Muscle of leg (tissue), 3 donors: ENCODE measurements at regions not wholly inside any gene's neighbourhood (a gene's known extent, or its start where the extent isn't known, plus 50 kb on each side); places are given as distances from the start of the nearest gene placed in this dataset.
"Not testable (repeated sequence)": the region's sequence is repeated elsewhere in the genome, so short reads cannot be mapped to it uniquely, and the experiment has no call there.

Experiments
- DNase-seq: peaks from one replicate; pipeline ENCODE4 v3.0.0; 2013
- H3K27ac ChIP-seq: one replicate; pipeline ENCODE4 v1.5.1; 2013; ENCODE audit warnings: mild to moderate bottlenecking, low read length, control low read depth
- H3K27me3 ChIP-seq: one replicate; pipeline ENCODE4 v1.6.1; 2013; ENCODE audit warnings: low read length; ENCODE audit not compliant: control insufficient read depth, insufficient read depth
- H3K36me3 ChIP-seq: one replicate; pipeline ENCODE4 v1.6.1; 2013; ENCODE audit warnings: low read length; ENCODE audit not compliant: control insufficient read depth, insufficient read depth
- H3K4me1 ChIP-seq: one replicate; pipeline ENCODE4 v1.6.1; 2013; ENCODE audit warnings: low read length; ENCODE audit not compliant: control insufficient read depth, insufficient read depth
- H3K4me3 ChIP-seq: one replicate; pipeline ENCODE4 v1.5.1; 2013; ENCODE audit warnings: low read length, control low read depth
- H3K9me3 ChIP-seq: replicated peaks from 2 replicates; pipeline ENCODE4 v1.6.1; 2013; ENCODE audit warnings: low read depth, low read length; ENCODE audit not compliant: control insufficient read depth
- WGBS: methylation state at CpG from one replicate; pipeline ENCODE4 v1.1.5; 2013; ENCODE audit warnings: missing lambda C conversion rate; ENCODE audit not compliant: insufficient coverage; 5-methylcytosine and 5-hydroxymethylcytosine counted together

GRCh38 chr2:138236142-138236541 lies 265.4 kb upstream of the SPOPL start:
- H3K27me3 ChIP-seq: no peaks in the 10 kb centered on the region
- H3K4me1 ChIP-seq: peaks cover 6% of the 10 kb centered on the region
- H3K36me3 ChIP-seq: no peaks in the 10 kb centered on the region
- no peaks in the 10 kb centered on the region for H3K9me3 ChIP-seq
- no peak for DNase-seq
- H3K4me3 ChIP-seq: no peak overlapping the region
- 93% methylated on average over 4 of the region's 6 CpGs for WGBS
- no peak overlapping the region for H3K27ac ChIP-seq

GRCh38 chr2:138237667-138238384 lies 263.7 kb upstream of the SPOPL start:
- no peaks in the 10 kb centered on the region for H3K9me3 ChIP-seq
- H3K4me1 ChIP-seq: peaks cover 6% of the 10 kb centered on the region
- H3K4me3 ChIP-seq: no peak overlapping the region
- no peak overlapping the region for H3K27ac ChIP-seq
- peak; percentile 43 for DNase-seq
- WGBS: 34% methylated on average over 3 of the region's 5 CpGs
- no peaks in the 10 kb centered on the region for H3K27me3 ChIP-seq
- no peaks in the 10 kb centered on the region for H3K36me3 ChIP-seq

- no peak for DNase-seq
- H3K36me3 ChIP-seq: no peaks in the 10 kb centered on the region
- H3K4me1 ChIP-seq: peaks cover 6% of the 10 kb centered on the region
- no peaks in the 10 kb centered on the region for H3K9me3 ChIP-seq
- H3K27me3 ChIP-seq: no peaks in the 10 kb centered on the region
- no peak overlapping the region for H3K27ac ChIP-seq
- no peak overlapping the region for H3K4me3 ChIP-seq
These were observed 262.7 kb upstream of the SPOPL start for GRCh38 chr2:138238908-138239307.

GRCh38 chr2:138239902-138240491 lies 261.6 kb upstream of the SPOPL start:
- WGBS: no CpG with 5 or more reads among the region's 2 CpGs
- Histone ChIP-seq H3K27ac (no peak overlapping the region), H3K36me3 (no peaks in the 10 kb centered on the region), H3K4me3 (no peak overlapping the region), H3K27me3 (no peaks in the 10 kb centered on the region), H3K4me1 (peaks cover 6% of the 10 kb centered on the region), H3K9me3 (no peaks in the 10 kb centered on the region)
- DNase-seq: peak; percentile 89

- Histone ChIP-seq H3K27me3 (no peaks in the 10 kb centered on the region), H3K36me3 (no peaks in the 10 kb centered on the region), H3K4me3 (no peak overlapping the region), H3K9me3 (no peaks in the 10 kb centered on the region), H3K27ac (no peak overlapping the region), H3K4me1 (no peaks in the 10 kb centered on the region)
- no peak for DNase-seq
These were observed 258.2 kb upstream of the SPOPL start for GRCh38 chr2:138243372-138243771.

GRCh38 chr2:138244501-138244925 lies 257.1 kb upstream of the SPOPL start:
- Histone ChIP-seq H3K4me3 (no peak overlapping the region), H3K27ac (no peak overlapping the region), H3K9me3 (no peaks in the 10 kb centered on the region), H3K36me3 (no peaks in the 10 kb centered on the region), H3K27me3 (no peaks in the 10 kb centered on the region), H3K4me1 (no peaks in the 10 kb centered on the region)
- DNase-seq: no peak

- Histone ChIP-seq H3K27ac (no peak overlapping the region), H3K4me3 (no peak overlapping the region), H3K9me3 (no peaks in the 10 kb centered on the region), H3K36me3 (no peaks in the 10 kb centered on the region), H3K27me3 (no peaks in the 10 kb centered on the region), H3K4me1 (no peaks in the 10 kb centered on the region)
- DNase-seq: no peak
These were observed 256.3 kb upstream of the SPOPL start for GRCh38 chr2:138245310-138245709.

- H3K4me3 ChIP-seq: no peak overlapping the region
- no peaks in the 10 kb centered on the region for H3K9me3 ChIP-seq
- H3K4me1 ChIP-seq: no peaks in the 10 kb centered on the region
- H3K27ac ChIP-seq: no peak overlapping the region
- no peaks in the 10 kb centered on the region for H3K36me3 ChIP-seq
- DNase-seq: no peak
- no peaks in the 10 kb centered on the region for H3K27me3 ChIP-seq
- WGBS: no CpG with 5 or more reads among the region's 2 CpGs
These were observed 254.3 kb upstream of the SPOPL start for GRCh38 chr2:138247302-138247701.

- DNase-seq: no peak
- Histone ChIP-seq H3K27ac (no peak overlapping the region), H3K4me1 (no peaks in the 10 kb centered on the region), H3K27me3 (no peaks in the 10 kb centered on the region), H3K9me3 (no peaks in the 10 kb centered on the region), H3K36me3 (no peaks in the 10 kb centered on the region), H3K4me3 (no peak overlapping the region)
These were observed 252.4 kb upstream of the SPOPL start for GRCh38 chr2:138249207-138249606.

GRCh38 chr2:138250843-138251320 lies 250.7 kb upstream of the SPOPL start:
- H3K9me3 ChIP-seq, H3K36me3 ChIP-seq, DNase-seq, H3K27me3 ChIP-seq, H3K4me1 ChIP-seq, H3K4me3 ChIP-seq, H3K27ac ChIP-seq: not testable (repeated sequence)
- no CpG with 5 or more reads among the region's 4 CpGs for WGBS

- no peak for DNase-seq
- Histone ChIP-seq H3K27ac (no peak overlapping the region), H3K27me3 (no peaks in the 10 kb centered on the region), H3K4me3 (no peak overlapping the region), H3K36me3 (no peaks in the 10 kb centered on the region), H3K4me1 (no peaks in the 10 kb centered on the region), H3K9me3 (no peaks in the 10 kb centered on the region)
- WGBS: no CpG with 5 or more reads among the region's 1 CpG
These were observed 249.0 kb upstream of the SPOPL start for GRCh38 chr2:138252587-138252986.
